Breast epithelium (tissue), 3 donors: ENCODE measurements at regions not wholly inside any gene's neighbourhood (a gene's known extent, or its start where the extent isn't known, plus 50 kb on each side); places are given as distances from the start of the nearest gene placed in this dataset.

Experiments
- POLR2A ChIP-seq: fragments of 450-650 bp; IDR thresholded peaks from one replicate; pipeline ENCODE4 v1.6.1; 2016; ENCODE audit warnings: antibody characterized with exemption, mild to moderate bottlenecking, moderate library complexity
- TF ChIP-seq, protein P1 (sequence below), 3 donors: fragments of 450-650 bp; IDR thresholded peaks; one replicate each; pipeline ENCODE4 v1.5.1; 2016 to 2017; ENCODE audit warnings: antibody characterized with exemption in 3 of 3, mild to moderate bottlenecking in 3 of 3, moderate library complexity in 3 of 3

- TF ChIP-seq, protein P1, sequence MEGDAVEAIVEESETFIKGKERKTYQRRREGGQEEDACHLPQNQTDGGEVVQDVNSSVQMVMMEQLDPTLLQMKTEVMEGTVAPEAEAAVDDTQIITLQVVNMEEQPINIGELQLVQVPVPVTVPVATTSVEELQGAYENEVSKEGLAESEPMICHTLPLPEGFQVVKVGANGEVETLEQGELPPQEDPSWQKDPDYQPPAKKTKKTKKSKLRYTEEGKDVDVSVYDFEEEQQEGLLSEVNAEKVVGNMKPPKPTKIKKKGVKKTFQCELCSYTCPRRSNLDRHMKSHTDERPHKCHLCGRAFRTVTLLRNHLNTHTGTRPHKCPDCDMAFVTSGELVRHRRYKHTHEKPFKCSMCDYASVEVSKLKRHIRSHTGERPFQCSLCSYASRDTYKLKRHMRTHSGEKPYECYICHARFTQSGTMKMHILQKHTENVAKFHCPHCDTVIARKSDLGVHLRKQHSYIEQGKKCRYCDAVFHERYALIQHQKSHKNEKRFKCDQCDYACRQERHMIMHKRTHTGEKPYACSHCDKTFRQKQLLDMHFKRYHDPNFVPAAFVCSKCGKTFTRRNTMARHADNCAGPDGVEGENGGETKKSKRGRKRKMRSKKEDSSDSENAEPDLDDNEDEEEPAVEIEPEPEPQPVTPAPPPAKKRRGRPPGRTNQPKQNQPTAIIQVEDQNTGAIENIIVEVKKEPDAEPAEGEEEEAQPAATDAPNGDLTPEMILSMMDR (IDR thresholded peaks at IDR 0.05): no peak
- no peak for TF ChIP-seq POLR2A
Observed at GRCh38 chr6:141666187-141666586, 466.5 kb upstream of the GJE1 start.
